ENCODE measurements at regions not wholly inside any gene's neighbourhood (a gene's known extent, or its start where the extent isn't known, plus 50 kb on each side); places are given as distances from the start of the nearest gene placed in this dataset.

DNA sequence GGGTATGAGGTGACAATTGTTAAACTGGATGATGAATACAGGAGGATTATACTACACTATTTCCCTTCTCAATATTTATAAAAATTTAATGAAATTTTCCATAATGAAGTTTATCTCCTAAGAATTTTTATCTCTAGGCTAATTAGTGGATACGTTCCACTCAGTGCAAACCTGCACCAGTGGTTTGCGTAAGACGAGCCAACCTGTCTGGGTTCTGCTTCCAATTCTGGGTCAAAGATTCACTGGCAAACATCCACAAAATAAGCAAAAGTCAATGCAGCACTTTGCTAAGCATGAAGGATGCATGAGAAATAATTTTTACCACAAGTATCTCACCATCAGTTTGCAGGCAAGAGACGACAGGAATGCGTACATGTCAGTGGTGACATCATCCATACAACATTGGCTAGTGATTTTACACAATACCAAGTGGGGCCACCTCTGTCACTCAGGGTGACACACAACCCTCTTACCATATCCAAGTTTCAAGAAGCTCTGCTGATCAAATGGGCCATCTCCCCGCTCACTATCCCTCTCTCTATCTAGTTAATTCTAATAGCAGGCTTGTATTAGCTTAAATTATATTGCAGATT is 51.7 kb downstream of the FAM50B start:
- H3K4me1 ChIP-seq (ENCODE audit: insufficient read depth, low read length) = no peaks in the 10 kb centered on the region
- H3K27me3 ChIP-seq (ENCODE audit: insufficient read depth, low read length) = no peaks in the 10 kb centered on the region
- H3K9me3 ChIP-seq (ENCODE audit: low read depth, low read length) = no peaks in the 10 kb centered on the region
- no peak overlapping the region for H3K4me3 ChIP-seq (ENCODE audit: low read length)

DNA sequence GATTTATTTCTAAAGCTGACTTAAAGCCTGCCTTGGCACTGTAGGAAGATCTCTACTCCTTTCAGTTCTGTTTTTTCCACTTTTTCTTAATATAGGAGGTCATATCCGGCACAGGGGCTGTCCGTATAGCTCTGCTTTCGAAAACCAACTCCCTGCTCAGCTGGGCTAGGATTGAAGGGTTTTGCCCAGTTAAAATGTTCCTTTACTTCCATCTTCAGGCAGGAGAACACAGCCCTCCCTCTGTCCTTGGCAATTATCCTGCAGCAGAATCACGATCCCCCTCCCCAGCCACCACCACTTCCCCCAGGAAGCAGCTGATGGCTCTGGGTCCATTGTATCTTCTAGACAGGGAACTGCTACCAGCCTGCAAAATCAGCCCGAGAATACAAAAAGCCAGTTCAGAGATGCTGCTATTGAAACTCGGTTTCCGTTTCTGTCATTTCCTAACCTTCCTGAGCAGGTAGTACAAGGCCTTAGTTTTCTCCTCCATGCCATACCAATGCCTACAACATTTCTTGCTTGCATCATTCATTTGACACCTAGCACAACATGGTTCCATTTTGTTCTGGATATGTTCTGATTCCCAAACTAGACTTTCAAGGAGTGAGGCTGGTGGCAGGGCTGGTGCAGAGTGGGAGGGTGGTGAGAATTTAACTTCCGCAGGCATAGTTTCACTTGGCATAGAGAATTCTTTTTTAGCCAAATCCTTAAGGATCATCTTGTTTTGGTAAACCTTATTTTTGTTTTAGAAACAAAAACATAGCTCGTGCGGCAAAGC is 53.9 kb downstream of the FAM50B start:
- Histone ChIP-seq H3K27me3 (ENCODE audit: insufficient read depth, low read length) (no peaks in the 10 kb centered on the region), H3K4me3 (ENCODE audit: low read length) (no peak overlapping the region), H3K9me3 (ENCODE audit: low read depth, low read length) (no peaks in the 10 kb centered on the region), H3K4me1 (ENCODE audit: insufficient read depth, low read length) (no peaks in the 10 kb centered on the region)

DNA sequence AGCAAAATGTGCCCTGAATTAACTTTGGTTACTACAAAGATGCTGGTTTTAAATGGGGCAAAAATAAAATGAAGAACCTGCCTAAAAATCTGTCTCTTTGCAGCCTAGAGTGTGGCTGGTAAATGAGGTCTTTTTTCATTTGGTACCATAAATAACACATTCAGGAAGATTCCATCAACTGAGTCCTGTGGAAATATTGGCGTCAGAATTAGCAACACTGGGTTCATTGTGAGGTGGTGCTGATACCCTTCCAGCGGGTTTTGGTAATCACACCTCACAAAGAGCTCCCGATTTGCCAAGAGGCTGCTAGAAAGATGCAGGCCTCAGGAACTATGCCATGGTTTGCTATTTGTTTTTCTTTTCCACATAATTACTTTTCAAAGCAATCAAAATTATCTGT is 55.3 kb downstream of the FAM50B start:
- Histone ChIP-seq H3K9me3 (ENCODE audit: low read depth, low read length) (no peaks in the 10 kb centered on the region), H3K4me1 (ENCODE audit: insufficient read depth, low read length) (no peaks in the 10 kb centered on the region), H3K4me3 (ENCODE audit: low read length) (no peak overlapping the region), H3K27me3 (ENCODE audit: insufficient read depth, low read length) (no peaks in the 10 kb centered on the region)

DNA sequence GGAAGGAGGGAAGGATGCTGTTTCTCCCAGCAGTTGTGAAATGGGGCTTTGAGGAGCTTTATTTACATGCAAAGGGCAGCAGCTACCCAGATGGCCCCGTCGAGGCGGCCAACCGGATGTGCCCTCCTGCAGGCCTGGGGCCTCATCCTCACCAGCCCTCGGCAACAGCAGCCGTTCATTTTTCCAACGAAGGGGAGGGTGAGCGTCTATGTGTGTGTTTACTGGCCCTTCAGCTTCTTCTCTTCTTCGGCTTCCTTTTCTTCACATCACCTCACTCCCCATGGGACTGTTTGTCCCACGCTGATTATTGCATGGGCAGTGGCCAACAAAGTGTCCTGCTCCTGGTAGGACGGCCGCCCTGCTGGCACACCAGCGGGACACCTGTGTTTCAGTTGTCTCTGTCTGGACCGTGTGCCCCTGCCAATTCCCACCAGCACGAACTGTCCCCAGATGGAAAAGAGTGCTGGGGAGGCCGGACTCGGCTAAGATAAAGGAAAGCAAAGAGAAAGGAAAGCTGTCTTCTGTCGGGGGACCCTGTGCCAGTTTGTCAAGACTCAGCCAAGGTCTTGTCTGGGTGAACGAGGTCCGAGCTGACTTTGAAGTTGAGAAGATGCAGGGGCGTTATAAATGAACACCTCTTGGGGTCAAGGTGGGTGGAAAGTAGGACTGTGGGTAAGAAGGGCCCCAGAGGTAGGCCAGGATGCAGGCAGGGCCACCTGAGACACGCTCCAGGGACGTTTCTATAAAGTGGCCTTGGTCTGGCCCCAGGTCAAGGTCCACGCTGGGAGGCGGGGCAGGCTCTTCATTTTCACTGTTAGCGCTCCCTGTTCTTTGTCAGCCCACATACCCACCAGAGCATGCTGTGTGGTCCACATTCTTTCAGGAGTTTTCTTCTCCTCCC is 57.0 kb downstream of the FAM50B start:
- Histone ChIP-seq H3K4me3 (ENCODE audit: low read length) (no peak overlapping the region), H3K4me1 (ENCODE audit: insufficient read depth, low read length) (no peaks in the 10 kb centered on the region), H3K27me3 (ENCODE audit: insufficient read depth, low read length) (peaks cover 5% of the 10 kb centered on the region), H3K9me3 (ENCODE audit: low read depth, low read length) (no peaks in the 10 kb centered on the region)

DNA sequence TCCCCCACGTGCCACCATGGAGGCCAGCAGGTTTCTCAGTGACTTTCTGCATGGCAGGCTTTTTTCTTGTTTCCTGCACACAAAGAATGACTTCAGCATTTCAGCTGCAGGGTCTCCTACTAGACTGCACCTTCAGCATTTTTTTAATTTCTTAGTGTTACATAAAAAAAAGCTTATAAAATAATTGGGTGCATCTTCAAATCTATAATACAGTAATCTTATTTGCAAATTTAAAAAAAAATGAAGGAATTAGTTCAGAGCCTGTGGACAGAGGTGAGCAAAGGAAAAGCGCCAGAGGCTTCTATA is 57.6 kb downstream of the FAM50B start:
- H3K4me3 ChIP-seq (ENCODE audit: low read length) = no peak overlapping the region
- peaks cover 5% of the 10 kb centered on the region for H3K27me3 ChIP-seq (ENCODE audit: insufficient read depth, low read length)
- no peaks in the 10 kb centered on the region for H3K9me3 ChIP-seq (ENCODE audit: low read depth, low read length)
- no peaks in the 10 kb centered on the region for H3K4me1 ChIP-seq (ENCODE audit: insufficient read depth, low read length)

DNA sequence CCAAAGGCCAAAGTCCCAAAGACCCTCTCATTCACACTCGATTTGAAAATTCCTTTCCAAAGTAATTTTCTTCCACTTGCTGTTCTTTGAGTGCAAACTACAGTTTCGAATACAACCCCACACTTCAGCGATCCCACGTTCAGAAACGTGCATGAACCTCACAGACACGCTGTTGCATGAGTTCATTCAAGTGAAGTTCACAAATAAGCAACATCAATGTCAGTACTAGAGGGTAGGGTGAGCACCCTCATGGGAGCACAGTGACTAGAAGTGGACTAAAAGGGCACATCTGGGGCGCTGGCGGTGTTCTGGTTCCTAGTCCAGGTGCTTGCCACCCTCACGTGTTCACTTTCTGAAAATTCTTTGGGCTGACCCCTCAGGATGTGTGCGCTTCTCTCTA is 59.0 kb downstream of the FAM50B start:
- Histone ChIP-seq H3K27me3 (ENCODE audit: insufficient read depth, low read length) (peaks cover 13% of the 10 kb centered on the region), H3K9me3 (ENCODE audit: low read depth, low read length) (no peaks in the 10 kb centered on the region), H3K4me3 (ENCODE audit: low read length) (no peak overlapping the region), H3K4me1 (ENCODE audit: insufficient read depth, low read length) (no peaks in the 10 kb centered on the region)

DNA sequence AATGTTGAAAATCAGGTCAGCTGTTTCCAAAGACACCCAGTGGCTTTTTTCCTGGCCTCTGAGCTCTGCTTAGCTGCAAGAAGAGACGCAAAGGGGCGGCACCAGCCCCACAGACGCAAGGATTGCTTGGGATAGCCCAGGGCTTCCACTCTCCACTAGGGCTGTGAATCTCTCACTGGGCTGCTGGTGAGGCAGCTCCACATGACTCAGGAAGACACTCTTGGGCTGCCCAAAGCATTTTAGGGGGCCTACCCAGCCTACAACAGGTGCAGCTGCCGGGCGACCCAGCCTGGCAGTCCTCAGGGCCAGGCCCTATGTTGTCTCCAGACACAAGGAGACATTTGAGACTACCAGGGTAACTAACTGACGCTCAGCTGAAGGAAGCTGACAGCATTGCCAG is 59.8 kb downstream of the FAM50B start:
- Histone ChIP-seq H3K4me1 (ENCODE audit: insufficient read depth, low read length) (no peaks in the 10 kb centered on the region), H3K9me3 (ENCODE audit: low read depth, low read length) (no peaks in the 10 kb centered on the region), H3K4me3 (ENCODE audit: low read length) (no peak overlapping the region), H3K27me3 (ENCODE audit: insufficient read depth, low read length) (peaks cover 13% of the 10 kb centered on the region)

DNA sequence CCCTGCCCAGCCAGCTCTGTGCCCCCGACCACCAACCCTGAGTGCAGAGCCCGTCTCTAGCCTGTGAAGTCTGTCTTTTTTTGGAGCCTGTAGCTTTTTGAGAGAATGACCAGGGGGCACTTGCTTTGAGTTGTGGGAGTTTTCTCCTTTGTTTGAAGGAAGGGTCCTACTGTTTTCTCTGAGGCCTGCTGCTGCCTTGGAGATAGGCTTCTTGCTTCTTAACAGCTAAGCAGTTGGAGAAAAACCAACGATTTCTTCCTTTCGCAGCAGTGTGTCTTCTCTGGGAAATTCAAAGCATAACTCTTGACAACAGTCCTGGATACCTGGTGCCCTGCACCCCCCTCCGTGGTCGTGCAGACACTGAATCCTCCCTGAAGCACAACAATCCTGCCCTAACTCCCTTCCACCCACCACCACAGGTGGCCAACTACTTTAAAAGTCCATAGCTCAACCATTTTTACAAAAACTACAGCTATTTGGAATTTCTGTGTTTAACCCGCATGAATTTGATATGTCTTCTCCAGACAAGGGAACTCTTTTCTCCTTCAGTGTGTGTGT is 61.0 kb downstream of the FAM50B start:
- Histone ChIP-seq H3K4me3 (ENCODE audit: low read length) (no peak overlapping the region), H3K27me3 (ENCODE audit: insufficient read depth, low read length) (peaks cover 13% of the 10 kb centered on the region), H3K4me1 (ENCODE audit: insufficient read depth, low read length) (peaks cover 2% of the 10 kb centered on the region), H3K9me3 (ENCODE audit: low read depth, low read length) (no peaks in the 10 kb centered on the region)

DNA sequence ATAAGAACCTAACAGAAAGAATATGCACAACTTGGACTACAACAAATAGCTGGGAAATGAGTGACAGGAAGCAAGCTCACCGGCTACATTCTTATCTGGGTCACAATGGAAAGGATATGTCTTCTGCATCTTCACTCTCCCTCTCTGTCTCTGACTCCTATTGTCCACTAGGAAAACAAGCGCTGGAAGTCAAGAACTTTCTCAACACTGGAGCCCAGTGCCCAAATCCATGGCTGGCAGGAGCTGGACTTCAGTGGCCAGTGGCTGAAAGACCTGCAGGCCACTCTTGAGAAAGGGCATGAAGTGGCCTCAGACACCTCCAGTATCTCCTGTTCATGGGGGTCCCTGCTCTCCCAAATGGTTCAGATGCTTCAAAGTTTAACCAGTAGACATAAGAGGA is 62.0 kb downstream of the FAM50B start:
- Histone ChIP-seq H3K4me1 (ENCODE audit: insufficient read depth, low read length) (peaks cover 8% of the 10 kb centered on the region), H3K27me3 (ENCODE audit: insufficient read depth, low read length) (peaks cover 13% of the 10 kb centered on the region), H3K9me3 (ENCODE audit: low read depth, low read length) (no peaks in the 10 kb centered on the region), H3K4me3 (ENCODE audit: low read length) (no peak overlapping the region)

DNA sequence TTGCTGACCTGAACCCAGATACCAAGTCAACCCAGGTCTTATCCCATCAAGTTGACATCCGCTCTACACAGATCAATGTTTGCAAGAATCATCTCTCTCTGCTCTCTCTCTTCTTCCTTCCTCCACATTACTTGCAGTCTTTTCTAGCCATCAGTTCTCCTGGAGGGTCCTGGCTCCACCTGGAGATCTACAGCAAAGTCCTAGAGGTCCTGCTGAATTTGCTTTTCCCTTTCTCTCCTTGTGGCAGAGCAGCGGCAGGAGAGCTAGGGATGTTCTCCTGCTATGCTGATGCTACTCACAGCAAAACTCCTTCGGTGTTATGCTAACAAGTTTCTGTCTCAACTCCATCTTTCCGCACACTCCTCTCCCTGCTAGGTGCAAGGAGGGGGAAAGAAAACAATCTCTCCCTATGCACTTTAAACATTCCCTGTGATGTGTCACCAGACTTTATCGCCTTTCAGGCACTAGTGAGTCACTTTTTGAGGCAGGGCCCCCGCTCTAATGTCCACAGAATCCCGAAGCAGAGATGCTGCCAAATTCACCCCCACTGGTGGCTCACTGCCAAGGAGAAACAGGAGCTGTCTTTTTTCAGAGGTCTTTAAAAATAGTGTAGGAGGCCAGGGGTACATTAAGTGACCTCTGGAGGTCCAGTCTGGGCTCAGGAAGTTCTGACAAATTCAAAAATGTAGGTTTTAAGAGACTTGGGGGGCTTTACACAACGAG is 62.6 kb downstream of the FAM50B start:
- Histone ChIP-seq H3K9me3 (ENCODE audit: low read depth, low read length) (no peaks in the 10 kb centered on the region), H3K4me1 (ENCODE audit: insufficient read depth, low read length) (peaks cover 8% of the 10 kb centered on the region), H3K27me3 (ENCODE audit: insufficient read depth, low read length) (peaks cover 13% of the 10 kb centered on the region), H3K4me3 (ENCODE audit: low read length) (no peak overlapping the region)

DNA sequence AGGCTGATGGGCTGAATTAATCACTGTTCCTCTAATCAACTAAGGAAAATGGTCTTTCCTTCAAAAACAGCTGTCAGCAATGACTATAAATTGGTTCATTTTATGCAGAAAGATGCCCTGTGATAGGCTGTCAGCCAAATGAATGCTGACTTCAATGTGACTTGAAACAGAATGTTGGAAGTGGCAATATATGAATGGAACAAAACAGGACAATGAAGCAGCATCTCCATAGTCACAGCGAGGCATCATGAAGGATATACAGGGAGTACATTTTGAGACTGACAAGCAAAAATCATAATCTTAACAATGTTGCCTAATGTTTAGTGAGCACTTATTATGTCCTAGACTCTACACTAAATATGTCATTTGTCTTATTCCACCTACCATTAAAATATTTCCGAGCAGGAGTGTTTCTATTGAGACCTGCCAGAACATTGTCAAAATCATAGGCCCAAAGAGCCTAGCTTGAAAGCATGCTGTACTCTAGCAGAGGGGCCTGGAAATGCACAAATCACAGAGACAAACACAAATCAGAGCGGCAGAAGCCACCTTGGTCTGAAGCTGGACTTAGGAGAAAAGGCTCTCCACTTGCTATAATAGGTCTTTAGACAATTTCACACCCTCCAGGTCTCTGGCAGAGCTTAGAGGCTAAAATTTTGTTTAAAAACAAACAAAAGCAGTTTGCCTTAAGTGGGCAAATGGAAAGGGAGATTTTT is 63.3 kb downstream of the FAM50B start:
- H3K4me3 ChIP-seq (ENCODE audit: low read length) = no peak overlapping the region
- H3K4me1 ChIP-seq (ENCODE audit: insufficient read depth, low read length) = peaks cover 8% of the 10 kb centered on the region
- H3K9me3 ChIP-seq (ENCODE audit: low read depth, low read length) = no peaks in the 10 kb centered on the region
- H3K27me3 ChIP-seq (ENCODE audit: insufficient read depth, low read length) = peaks cover 13% of the 10 kb centered on the region

DNA sequence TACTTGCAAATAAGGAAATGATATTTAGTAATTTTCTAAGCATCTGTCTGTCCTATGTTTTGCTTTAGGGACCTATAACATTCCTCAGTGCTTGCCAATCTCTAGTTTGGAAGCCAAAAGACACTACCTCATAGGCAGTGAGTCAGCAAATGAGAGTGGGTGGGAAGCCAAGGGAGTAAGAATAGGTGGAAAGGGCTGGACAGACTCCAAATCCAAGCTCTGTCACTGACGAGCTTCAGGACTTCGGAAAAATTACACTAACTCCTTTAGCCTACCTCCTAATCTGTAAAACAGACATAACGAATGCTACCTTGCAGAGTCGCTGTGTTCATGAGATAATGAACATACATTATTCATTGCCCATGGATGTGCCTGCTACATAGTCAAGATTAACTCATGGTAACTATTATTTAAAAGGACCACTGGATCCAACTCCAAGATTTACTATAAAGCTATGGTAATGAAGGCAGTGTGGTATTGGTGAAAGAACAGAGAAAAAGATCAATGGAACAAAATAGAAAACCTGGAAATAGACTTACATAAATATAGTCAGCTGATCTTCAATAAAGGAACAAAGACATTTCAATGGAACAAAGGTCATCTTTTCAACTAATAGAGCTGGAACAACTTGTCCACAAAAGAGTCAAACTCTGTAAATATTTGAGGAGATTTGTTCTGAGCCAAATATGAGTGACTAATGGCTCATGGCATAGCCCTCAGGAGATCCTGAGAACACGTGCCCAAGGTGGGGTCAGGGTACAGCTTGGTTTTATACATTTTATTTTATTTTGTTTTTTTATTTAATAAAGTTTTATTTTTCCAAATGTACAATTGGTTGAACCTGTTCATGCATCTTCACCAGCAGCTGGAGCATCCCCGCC is 64.1 kb downstream of the FAM50B start:
- Histone ChIP-seq H3K4me1 (ENCODE audit: insufficient read depth, low read length) (peaks cover 8% of the 10 kb centered on the region), H3K4me3 (ENCODE audit: low read length) (no peak overlapping the region), H3K9me3 (ENCODE audit: low read depth, low read length) (no peaks in the 10 kb centered on the region), H3K27me3 (ENCODE audit: insufficient read depth, low read length) (peaks cover 13% of the 10 kb centered on the region)

DNA sequence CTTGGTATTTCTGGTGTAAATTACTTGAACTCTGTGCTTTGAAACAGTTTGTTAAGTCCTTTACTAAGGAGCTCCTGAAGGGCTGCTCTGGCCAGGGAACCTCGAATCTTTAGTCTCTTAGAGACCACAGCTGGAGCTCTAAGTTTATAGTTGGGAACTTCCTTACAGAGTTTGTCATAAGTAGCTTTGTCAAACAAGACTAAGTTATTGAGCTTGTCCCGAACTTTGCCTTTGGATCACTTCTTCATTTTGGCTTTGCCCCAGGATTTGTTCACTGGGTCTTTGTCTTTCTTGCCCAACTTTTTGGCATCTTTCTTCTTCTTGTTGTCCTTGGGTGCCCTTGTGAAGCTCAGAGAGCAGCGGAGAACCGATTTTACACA is 64.8 kb downstream of the FAM50B start:
- Histone ChIP-seq H3K4me1 (ENCODE audit: insufficient read depth, low read length) (peaks cover 8% of the 10 kb centered on the region), H3K9me3 (ENCODE audit: low read depth, low read length) (no peaks in the 10 kb centered on the region), H3K27me3 (ENCODE audit: insufficient read depth, low read length) (peaks cover 13% of the 10 kb centered on the region), H3K4me3 (ENCODE audit: low read length) (no peak overlapping the region)

All from mononuclear cell (primary cell).